Activated CD4-positive, alpha-beta T cell treated with anti-CD3 and anti-CD28 coated beads, Interleukin-2, amount 50 U/mL, for 16 hours (primary cell): ENCODE measurements at regions not wholly inside any gene's neighbourhood (a gene's known extent, or its start where the extent isn't known, plus 50 kb on each side); places are given as distances from the start of the nearest gene placed in this dataset.
"Not testable (repeated sequence)": the region's sequence is repeated elsewhere in the genome, so short reads cannot be mapped to it uniquely, and the experiment has no call there.

Experiments
- DNase-seq: peaks from one replicate; pipeline ENCODE4 v3.0.0-alpha.2; 2020

DNA sequence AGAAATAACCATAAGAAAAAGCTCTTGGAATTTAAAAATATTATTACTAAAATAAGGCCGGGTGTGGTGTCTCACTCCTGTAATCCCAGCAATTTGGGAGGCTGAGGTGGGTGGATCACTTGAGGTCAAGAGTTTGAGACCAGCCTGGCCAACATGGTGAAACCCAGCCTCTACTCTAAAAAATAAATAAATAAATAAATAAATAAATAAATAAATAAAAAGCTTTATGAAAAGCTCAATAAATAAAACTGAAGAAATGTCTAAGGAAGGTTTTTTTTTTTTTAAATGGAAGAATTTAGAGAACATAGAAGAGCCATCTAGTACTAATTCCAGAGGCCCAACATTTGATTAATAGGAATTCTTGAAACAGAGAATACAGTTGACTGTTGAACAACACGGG is 249.1 kb upstream of the PROX1 start:
- DNase-seq: no peak

DNA sequence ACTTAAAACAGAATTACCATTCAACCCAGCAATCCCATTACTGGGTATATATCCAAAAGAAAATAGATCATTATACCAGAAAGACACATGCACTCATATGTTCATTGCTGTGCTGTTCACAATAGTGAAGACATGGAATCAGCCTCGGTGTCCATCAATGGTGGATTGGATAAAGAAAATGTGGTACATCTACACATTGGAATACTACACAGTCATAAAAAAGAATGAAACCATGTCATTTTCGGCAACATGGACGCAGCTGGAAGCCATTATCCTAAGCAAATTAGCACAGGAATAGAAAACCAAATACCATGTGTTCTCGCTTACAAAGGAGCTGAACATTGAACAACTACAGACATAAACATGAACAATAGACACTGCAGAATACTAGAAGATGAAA is 244.8 kb upstream of the PROX1 start:
- DNase-seq: no peak

DNA sequence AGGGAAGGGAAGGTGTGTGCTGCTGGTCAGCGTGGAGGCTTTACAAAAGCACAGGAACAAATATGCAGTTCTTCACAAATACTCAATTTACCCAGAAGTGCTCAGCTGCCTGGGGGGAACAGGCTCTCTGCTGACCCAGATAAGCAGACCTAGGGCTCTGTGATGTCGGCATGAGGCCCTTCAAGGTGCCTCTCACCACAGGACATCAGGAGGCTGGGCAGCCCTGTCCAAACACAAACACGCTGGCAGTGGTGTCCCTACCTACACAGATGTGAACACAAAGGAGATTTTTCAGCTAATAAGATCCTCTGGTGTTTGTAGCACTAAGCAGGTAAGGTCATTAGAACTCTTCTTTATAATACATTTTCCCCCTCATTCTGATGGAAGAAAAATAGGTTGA is 243.0 kb upstream of the PROX1 start:
- DNase-seq: no peak

- DNase-seq: no peak
Measured at GRCh38 chr1:213745451-213745850, 242.3 kb upstream of the PROX1 start.

GRCh38 chr1:213749558-213749957 is 238.2 kb upstream of the PROX1 start:
- no peak for DNase-seq

- DNase-seq: no peak
Measured at GRCh38 chr1:213750231-213751063, 237.3 kb upstream of the PROX1 start.

GRCh38 chr1:213751064-213751397 is 236.7 kb upstream of the PROX1 start:
- DNase-seq: no peak

DNA sequence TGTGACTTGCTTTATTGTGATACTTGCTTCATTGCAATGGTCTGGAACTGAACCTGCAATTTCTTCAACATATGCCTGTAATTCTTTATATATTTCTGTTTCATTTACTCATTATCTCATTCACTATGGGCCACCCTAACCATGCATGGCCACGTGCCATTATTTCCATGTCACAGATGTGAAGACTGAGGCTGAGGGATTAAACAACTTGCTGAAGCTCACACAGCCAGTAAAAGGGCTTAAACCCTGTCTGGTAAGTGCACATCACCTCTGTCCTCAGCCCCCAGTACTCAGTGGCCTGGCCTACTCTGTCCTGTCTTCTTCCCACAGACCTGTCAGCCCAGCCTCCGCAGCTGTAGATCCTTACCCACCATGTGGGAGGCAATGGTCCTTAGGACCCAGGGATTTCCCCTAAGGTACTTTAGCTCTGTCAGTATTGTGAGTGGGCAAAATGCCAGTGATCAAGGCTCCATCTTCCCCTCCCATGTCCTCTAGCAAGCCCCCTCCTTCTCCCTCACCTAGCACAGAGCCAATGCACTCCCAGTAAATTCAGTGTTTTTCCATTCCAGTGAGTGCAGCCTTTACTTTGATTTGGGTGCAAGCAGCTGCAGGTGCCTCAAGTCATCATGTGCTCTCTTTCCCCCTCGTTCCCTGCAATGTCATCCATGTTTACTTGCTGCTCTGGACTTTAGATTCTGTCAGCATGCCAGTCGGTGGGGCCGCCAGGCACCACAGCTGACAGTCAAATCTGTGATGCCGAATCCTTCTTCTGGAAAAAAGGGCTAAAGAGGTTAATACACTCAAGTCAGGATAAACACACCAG is 228.2 kb upstream of the PROX1 start:
- DNase-seq: no peak

DNA sequence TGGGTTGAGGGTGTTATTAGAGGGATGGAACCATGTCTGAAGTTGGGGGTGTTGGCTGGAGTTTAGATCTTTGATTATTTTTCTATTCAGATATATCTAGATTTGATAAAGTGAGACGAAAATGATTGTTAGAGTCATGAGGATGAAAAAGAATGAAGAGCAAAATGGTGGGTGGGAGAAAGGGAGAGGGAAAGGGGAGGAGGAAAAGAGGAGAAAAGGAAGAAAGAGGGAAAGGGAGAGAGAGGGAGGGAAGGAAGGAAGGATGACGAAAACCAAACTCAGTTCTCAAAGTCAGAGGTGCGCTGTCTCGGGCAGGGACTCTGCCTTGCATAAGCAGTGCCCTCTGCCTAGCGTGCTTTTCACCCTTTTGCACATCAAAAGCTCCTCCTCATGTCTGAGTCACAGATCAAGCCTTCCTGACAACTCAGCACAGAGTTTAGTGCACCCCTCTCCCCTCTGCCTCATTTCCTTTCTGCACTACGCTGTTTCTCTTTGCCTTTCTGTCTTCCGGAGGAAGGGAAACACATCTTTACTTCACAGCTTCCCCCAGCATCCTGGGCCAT is 225.8 kb upstream of the PROX1 start:
- peak; percentile 46 for DNase-seq

DNA sequence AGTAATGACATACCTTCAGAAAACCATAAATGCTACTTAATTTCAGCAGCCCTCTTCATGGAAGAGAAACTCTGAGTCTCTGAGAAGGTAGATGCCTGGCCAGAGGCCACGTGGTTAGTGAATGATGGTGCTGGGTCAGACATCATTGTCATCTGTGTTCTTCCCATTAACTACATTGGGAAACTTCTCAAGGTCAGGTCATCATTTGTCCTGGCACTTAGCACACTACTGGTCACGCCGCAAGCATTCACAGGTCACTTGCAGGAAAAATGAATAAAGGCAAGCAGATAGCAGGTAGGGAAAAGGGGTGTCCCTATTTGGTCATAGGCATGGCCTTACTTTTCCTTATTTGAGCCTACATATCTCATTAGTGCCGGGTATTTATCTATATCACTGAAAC is 220.1 kb upstream of the PROX1 start:
- no peak for DNase-seq

- no peak for DNase-seq
Measured at GRCh38 chr1:213772128-213773063, 215.4 kb upstream of the PROX1 start.

DNA sequence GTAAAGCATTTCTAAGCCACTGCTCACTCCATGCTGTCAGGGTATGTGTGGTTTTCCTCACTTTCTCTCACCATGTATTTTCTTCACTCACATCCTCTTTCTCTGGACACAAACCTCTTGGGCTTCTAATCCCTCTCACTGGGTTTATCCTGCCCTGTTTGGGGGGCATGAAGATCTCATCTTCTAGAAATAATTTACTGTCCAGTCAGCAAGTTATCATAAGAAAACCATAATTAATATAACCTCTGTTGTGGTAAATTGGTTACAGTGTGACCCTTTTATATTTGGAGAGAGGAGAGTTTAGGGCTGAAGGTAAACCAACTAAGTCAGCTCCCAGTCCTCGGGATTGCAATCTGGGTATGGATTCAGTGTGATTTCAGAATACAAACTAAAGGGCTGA is 213.8 kb upstream of the PROX1 start:
- no peak for DNase-seq

DNA sequence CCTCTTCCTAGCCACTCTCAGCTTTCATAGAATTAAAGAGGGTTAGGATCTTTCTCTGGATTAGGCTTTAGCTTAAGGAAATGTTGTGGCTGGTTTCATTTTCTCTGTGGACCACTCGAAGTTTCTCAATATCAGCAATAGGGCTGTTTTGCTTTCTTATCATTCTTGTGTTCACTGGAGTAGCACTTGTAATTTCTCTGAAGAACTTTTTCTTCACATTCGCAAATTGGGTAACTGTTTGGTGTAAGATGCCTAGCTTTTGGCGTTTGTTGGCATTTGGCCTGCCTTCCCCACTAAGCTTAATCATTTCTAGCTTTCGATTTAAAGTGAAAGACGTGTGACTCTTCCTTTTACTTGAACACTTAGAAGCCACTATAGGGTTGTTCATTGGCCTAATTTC is 210.8 kb upstream of the PROX1 start:
- DNase-seq: no peak

- no peak for DNase-seq
Measured at GRCh38 chr1:213779228-213779627, 208.5 kb upstream of the PROX1 start.

GRCh38 chr1:213782941-213783672 is 204.7 kb upstream of the PROX1 start:
- no peak for DNase-seq

DNA sequence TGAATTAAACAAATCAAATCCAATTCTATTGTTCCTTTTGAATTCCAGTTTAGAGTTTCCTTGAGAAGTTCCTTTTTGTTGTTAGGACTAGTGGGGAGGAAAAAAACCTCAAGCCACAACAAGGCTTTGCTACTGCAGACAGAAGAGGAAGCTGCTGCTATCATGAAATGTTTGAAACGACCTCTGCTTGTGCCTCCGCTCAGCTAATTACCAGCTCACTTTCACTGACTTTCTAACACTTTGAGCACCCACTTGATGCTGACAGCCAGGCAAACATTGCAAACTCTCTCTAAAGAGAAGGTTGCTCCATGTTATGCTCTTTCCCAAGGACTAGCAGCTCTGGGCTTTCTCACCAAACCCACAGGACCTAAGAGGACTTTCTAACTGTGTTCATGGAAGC is 203.9 kb upstream of the PROX1 start:
- no peak for DNase-seq

- no peak for DNase-seq
Measured at GRCh38 chr1:213786683-213787082, 201.1 kb upstream of the PROX1 start.

DNA sequence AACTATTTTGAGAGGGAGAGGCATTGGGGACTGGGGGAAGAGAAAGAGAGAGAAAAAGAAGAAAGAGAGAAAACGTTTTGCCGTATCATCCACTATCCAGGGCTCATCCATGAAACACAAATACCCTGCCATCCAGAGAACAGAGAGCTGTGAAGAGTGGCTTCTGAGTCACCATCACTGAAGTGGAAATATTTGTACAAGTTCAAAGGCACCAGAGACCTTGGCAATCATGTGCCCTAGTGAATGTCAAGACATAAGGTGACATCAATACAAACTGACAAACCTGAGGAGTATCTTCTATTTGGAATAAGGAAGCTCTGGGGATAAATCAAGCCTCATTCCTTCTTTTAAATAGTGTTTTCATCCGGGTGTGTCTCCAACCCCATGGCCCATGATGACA is 197.2 kb upstream of the PROX1 start:
- DNase-seq: no peak

- DNase-seq: no peak
Measured at GRCh38 chr1:213793482-213794067, 194.2 kb upstream of the PROX1 start.

DNA sequence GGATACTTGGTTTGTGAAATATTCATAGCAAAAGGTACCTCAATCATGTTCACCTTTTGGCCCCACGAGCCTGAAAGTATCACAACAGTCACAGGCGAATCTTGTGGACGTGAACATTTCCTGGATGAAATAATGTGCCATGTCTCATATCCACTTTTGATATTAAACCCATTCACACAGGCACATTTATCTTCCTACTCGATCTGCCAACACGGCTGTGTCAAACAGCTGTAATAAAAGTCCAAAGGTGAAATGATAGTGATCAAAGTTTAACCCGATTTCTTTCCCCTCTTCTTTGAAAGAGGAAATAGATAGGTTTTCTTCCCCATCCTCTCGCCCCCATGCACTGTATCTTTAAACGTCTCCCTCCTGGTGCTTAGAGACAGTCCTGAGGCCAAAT is 191.2 kb upstream of the PROX1 start:
- DNase-seq: no peak

DNA sequence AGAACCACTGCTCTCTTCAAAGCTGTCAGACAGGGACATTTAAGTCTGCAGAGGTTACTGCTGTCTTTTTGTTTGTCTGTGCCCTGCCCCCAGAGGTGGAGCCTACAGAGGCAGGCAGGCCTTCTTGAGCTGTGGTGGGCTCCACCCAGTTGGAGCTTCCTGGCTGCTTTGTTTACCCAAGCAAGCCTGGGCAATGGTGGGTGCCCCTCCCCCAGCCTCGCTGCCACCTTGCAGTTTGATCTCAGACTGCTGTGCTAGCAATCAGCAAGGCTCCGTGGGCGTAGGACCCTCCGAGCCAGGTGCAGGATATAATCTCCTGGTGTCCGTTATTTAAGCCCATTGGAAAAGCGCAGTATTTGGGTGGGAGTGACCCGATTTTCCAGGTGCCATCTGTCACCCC is 179.5 kb upstream of the PROX1 start:
- DNase-seq: not testable (repeated sequence)

- DNase-seq: no peak
Measured at GRCh38 chr1:213817156-213817555, 170.6 kb upstream of the PROX1 start.
